Epithelial cell of esophagus (primary cell): ENCODE measurements at regions not wholly inside any gene's neighbourhood (a gene's known extent, or its start where the extent isn't known, plus 50 kb on each side); places are given as distances from the start of the nearest gene placed in this dataset.

Experiments
- DNase-seq: peaks from one replicate; pipeline ENCODE4 v3.0.0; 2010; ENCODE audit warnings: low read depth
- H3K4me3 ChIP-seq: 2 replicates; pipeline ENCODE4 v1.5.1; 2011; ENCODE audit warnings: mild to moderate bottlenecking, low read length, control low read depth
- CTCF ChIP-seq: IDR thresholded peaks from 2 replicates; pipeline ENCODE4 v1.5.1; 2011; ENCODE audit warnings: low read depth, mild to moderate bottlenecking, low read length, control low read depth, inconsistent platforms; ENCODE audit not compliant: insufficient read depth; ENCODE audit errors: missing control alignments

GRCh38 chr6:147080225-147080624, 124.0 kb upstream of the STXBP5 start:
- DNase-seq, result no peak

GRCh38 chr6:147081076-147081609, 123.1 kb upstream of the STXBP5 start:
- TF ChIP-seq CTCF, result no peak
- peak; percentile 92 for DNase-seq
- no peak overlapping the region for H3K4me3 ChIP-seq

More at GRCh38 chr6:147080225-147080624, 124.0 kb upstream of the STXBP5 start:
- no peak overlapping the region for H3K4me3 ChIP-seq
- TF ChIP-seq CTCF, result no peak

- no peak for TF ChIP-seq CTCF
- no peak overlapping the region for H3K4me3 ChIP-seq
- DNase-seq, result no peak
Observed at GRCh38 chr6:147087641-147088040, 116.6 kb upstream of the STXBP5 start.

GRCh38 chr6:147088861-147089260, 115.4 kb upstream of the STXBP5 start:
- no peak overlapping the region for H3K4me3 ChIP-seq
- no peak for TF ChIP-seq CTCF
- DNase-seq, result no peak

- TF ChIP-seq CTCF, result no peak
- DNase-seq, result no peak
- H3K4me3 ChIP-seq, result no peak overlapping the region
Observed at GRCh38 chr6:147095316-147095715, 108.9 kb upstream of the STXBP5 start.

- no peak overlapping the region for H3K4me3 ChIP-seq
- DNase-seq, result peak; percentile 18
- TF ChIP-seq CTCF, result no peak
Observed at GRCh38 chr6:147099974-147100373, 104.2 kb upstream of the STXBP5 start.

GRCh38 chr6:147103007-147103406, 101.2 kb upstream of the STXBP5 start:
- no peak overlapping the region for H3K4me3 ChIP-seq
- no peak for TF ChIP-seq CTCF
- no peak for DNase-seq
